ENCODE measurements at regions not wholly inside any gene's neighbourhood (a gene's known extent, or its start where the extent isn't known, plus 50 kb on each side); places are given as distances from the start of the nearest gene placed in this dataset.

DNA sequence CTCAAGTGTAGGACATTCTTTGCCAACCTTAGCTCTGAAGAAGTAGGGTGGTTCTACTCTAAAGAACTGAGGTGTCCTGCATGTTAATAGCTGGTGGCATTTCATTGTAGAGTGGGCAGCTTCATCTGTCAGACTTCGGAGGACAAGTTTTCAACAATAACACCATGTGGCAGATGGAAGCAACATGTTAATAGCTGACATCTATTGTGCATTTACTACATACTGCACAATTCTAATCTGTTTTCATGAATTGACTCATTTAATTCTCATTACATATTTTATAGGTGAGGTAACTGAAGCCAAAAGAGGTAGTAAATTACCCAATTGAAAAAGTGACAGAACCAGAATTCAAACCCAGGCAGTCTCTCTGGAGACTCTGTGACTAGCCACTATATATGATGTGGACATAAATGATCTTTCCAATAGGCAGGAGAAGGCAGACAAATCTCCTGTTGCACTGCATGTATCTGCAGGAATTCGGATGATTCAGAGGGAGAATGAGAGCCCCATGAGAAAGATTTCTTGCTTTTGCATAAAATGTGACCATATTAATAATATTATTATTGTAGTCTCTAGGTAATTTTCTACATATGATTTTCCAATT lies 137.2 kb upstream of the E2F7 start:
- no peaks in the 10 kb centered on the region for H4K20me1 ChIP-seq (replicated peaks; ENCODE audit: control insufficient read depth, extremely low read depth, insufficient read depth, low read length)
- H3K36me3 ChIP-seq (ENCODE audit: control insufficient read depth in 2 of 2, extremely low read depth in 1 of 2, insufficient read depth in 2 of 2, low read length in 2 of 2): no peaks in the 10 kb centered on the region
- H3K9me3 ChIP-seq (replicated peaks; ENCODE audit: control insufficient read depth, insufficient read depth, low read length): no peaks in the 10 kb centered on the region
- no peaks in the 10 kb centered on the region for H3K9me1 ChIP-seq (replicated peaks; ENCODE audit: control insufficient read depth, extremely low read depth, insufficient read depth, low read length)
- TF ChIP-seq POLR2A (IDR thresholded peaks at IDR 0.05; ENCODE audit: low read depth, low read length) (no peak), MYC (IDR thresholded peaks at IDR 0.05; ENCODE audit: low read depth, low read length) (no peak), EZH2 (IDR thresholded peaks at IDR 0.05; ENCODE audit: borderline replicate concordance, low read depth, low read length, severe bottlenecking) (no peak), GATA2 (IDR thresholded peaks at IDR 0.05; ENCODE audit: insufficient read depth, insufficient read length, low read depth, low read length) (no peak), MAX (IDR thresholded peaks at IDR 0.05; ENCODE audit: insufficient read depth, insufficient read length) (no peak), POLR2AphosphoS5 (IDR thresholded peaks at IDR 0.05; ENCODE audit: insufficient read depth, low read depth, low read length) (no peak), CTCF (IDR thresholded peaks at IDR 0.05; ENCODE audit: extremely low read depth in 1 of 2, insufficient read depth in 1 of 2, low read depth in 1 of 2, low read length in 2 of 2) (no peak), JUN (IDR thresholded peaks at IDR 0.05; ENCODE audit: borderline replicate concordance, insufficient read depth, insufficient read length, low read depth) (no peak), FOS (IDR thresholded peaks at IDR 0.05; ENCODE audit: borderline replicate concordance, insufficient read depth, low read length) (no peak)
- POLR2A ChIA-PET: no interaction called here
- H3K4me2 ChIP-seq (ENCODE audit: insufficient read depth, low read length): no peak overlapping the region
- H3K27ac ChIP-seq (ENCODE audit: insufficient read depth, low read depth, low read length): no peak overlapping the region
- H3K27me3 ChIP-seq (ENCODE audit: control insufficient read depth in 2 of 2, insufficient read depth in 2 of 2, low read length in 2 of 2): no peaks in the 10 kb centered on the region
- no peak for DNase-seq (ENCODE audit: low read depth, low spot score)
- FAIRE-seq: no peak
- no peak overlapping the region for H3K4me3 ChIP-seq (replicated peaks in 1 of 3; ENCODE audit: insufficient read depth in 1 of 3, low read depth in 1 of 3, low read length in 3 of 3)
- intact Hi-C loops (cut with micrococcal nuclease) (no loop called here), dilution Hi-C loops (cut with MboI; ENCODE audit: extremely low pct_ligation_motif_present, low sequenced_read_pairs) (no loop called here)
- CTCF ChIA-PET: no interaction called here
- no peak overlapping the region for H2AFZ ChIP-seq (ENCODE audit: low read depth, low read length)
- no peaks in the 10 kb centered on the region for H3K4me1 ChIP-seq (ENCODE audit: control insufficient read depth, extremely low read depth, insufficient read depth, low read length)
- H3K9ac ChIP-seq (replicated peaks; ENCODE audit: extremely low read depth, insufficient read depth, low read length): no peak overlapping the region
- no peaks in the 10 kb centered on the region for H3K79me2 ChIP-seq (ENCODE audit: control insufficient read depth, insufficient read depth, low read length)
- no TSS peak for BruUV-seq (replicated peaks)

All from endothelial cell of umbilical vein (primary cell).